Liver (tissue), 3 donors: ENCODE measurements at regions not wholly inside any gene's neighbourhood (a gene's known extent, or its start where the extent isn't known, plus 50 kb on each side); places are given as distances from the start of the nearest gene placed in this dataset.

Experiments used
- GABPA ChIP-seq, 2 donors: IDR thresholded peaks in 1 of 2; conservative IDR thresholded peaks in 1 of 2; 2 replicates each; pipeline ENCODE4 v1.6.1; 2016; ENCODE audit warnings: antibody characterized with exemption in 2 of 2, mild to moderate bottlenecking in 1 of 2, moderate library complexity in 1 of 2
- JUND ChIP-seq, 2 donors: IDR thresholded peaks; 2 replicates each; pipeline ENCODE4 v1.6.1; 2016; ENCODE audit warnings: antibody characterized with exemption in 2 of 2
- RAD21 ChIP-seq, 2 donors: IDR thresholded peaks; 2 replicates each; pipeline ENCODE4 v1.6.1; 2016; ENCODE audit warnings: antibody characterized with exemption in 2 of 2, mild to moderate bottlenecking in 2 of 2
- RXRA ChIP-seq, 2 donors: IDR thresholded peaks; 2 replicates each; pipeline ENCODE4 v1.6.1; 2017 to 2018; ENCODE audit warnings: antibody characterized with exemption in 2 of 2, mild to moderate bottlenecking in 1 of 2
- SP1 ChIP-seq: IDR thresholded peaks from 2 replicates; pipeline ENCODE4 v1.6.1; 2018; ENCODE audit warnings: antibody characterized with exemption, mild to moderate bottlenecking
- TAF1 ChIP-seq: conservative IDR thresholded peaks from 2 replicates; pipeline ENCODE4 v1.6.1; 2016; ENCODE audit warnings: antibody characterized with exemption, mild to moderate bottlenecking
- YY1 ChIP-seq: IDR thresholded peaks from 2 replicates; pipeline ENCODE4 v1.6.1; 2016; ENCODE audit warnings: antibody characterized with exemption, mild to moderate bottlenecking
- TF ChIP-seq, protein P1 (sequence below): IDR thresholded peaks from 2 replicates; pipeline ENCODE4 v1.6.1; 2016; ENCODE audit warnings: antibody characterized with exemption
- TF ChIP-seq, protein P2 (sequence below): fragments of 150-350 bp; IDR thresholded peaks from 2 replicates; pipeline ENCODE4 v1.5.1; 2017; ENCODE audit warnings: improper control_type of control experiment, low read depth, low read length; ENCODE audit not compliant: missing input control
- TF ChIP-seq, protein P3 (sequence below): IDR thresholded peaks from 2 replicates; pipeline ENCODE4 v1.6.1; 2016; ENCODE audit warnings: antibody characterized with exemption, mild to moderate bottlenecking
- TF ChIP-seq, protein P4 (sequence below): IDR thresholded peaks from 2 replicates; pipeline ENCODE4 v1.6.1; 2016; ENCODE audit warnings: antibody characterized with exemption
- donor health status: healthy.
- donor health status: healthy.

DNA sequence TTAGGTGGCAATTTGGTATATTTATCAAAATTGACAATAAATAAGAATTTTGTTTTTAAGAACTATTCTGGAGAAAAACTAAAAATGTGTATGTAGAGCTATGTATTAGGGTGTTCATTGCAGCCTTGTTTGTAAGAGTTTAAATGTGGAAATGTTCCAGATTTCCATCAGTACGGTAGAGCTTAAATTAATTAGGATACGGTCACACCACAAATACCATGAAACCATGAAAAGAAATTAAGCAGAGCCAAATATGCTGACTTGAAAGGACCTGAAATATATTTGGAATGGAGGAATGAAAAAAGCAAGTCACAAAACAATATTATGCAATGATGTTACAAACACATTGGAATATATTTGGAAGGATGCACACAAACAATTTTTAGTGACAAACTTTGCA lies 64.6 kb downstream of the ACTBL2 start:
- TF ChIP-seq, protein P1, sequence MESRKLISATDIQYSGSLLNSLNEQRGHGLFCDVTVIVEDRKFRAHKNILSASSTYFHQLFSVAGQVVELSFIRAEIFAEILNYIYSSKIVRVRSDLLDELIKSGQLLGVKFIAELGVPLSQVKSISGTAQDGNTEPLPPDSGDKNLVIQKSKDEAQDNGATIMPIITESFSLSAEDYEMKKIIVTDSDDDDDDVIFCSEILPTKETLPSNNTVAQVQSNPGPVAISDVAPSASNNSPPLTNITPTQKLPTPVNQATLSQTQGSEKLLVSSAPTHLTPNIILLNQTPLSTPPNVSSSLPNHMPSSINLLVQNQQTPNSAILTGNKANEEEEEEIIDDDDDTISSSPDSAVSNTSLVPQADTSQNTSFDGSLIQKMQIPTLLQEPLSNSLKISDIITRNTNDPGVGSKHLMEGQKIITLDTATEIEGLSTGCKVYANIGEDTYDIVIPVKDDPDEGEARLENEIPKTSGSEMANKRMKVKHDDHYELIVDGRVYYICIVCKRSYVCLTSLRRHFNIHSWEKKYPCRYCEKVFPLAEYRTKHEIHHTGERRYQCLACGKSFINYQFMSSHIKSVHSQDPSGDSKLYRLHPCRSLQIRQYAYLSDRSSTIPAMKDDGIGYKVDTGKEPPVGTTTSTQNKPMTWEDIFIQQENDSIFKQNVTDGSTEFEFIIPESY = no peak
- TF ChIP-seq YY1 = no peak
- TF ChIP-seq, protein P2, sequence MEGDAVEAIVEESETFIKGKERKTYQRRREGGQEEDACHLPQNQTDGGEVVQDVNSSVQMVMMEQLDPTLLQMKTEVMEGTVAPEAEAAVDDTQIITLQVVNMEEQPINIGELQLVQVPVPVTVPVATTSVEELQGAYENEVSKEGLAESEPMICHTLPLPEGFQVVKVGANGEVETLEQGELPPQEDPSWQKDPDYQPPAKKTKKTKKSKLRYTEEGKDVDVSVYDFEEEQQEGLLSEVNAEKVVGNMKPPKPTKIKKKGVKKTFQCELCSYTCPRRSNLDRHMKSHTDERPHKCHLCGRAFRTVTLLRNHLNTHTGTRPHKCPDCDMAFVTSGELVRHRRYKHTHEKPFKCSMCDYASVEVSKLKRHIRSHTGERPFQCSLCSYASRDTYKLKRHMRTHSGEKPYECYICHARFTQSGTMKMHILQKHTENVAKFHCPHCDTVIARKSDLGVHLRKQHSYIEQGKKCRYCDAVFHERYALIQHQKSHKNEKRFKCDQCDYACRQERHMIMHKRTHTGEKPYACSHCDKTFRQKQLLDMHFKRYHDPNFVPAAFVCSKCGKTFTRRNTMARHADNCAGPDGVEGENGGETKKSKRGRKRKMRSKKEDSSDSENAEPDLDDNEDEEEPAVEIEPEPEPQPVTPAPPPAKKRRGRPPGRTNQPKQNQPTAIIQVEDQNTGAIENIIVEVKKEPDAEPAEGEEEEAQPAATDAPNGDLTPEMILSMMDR = no peak
- TF ChIP-seq TAF1 = no peak
- TF ChIP-seq, protein P3, sequence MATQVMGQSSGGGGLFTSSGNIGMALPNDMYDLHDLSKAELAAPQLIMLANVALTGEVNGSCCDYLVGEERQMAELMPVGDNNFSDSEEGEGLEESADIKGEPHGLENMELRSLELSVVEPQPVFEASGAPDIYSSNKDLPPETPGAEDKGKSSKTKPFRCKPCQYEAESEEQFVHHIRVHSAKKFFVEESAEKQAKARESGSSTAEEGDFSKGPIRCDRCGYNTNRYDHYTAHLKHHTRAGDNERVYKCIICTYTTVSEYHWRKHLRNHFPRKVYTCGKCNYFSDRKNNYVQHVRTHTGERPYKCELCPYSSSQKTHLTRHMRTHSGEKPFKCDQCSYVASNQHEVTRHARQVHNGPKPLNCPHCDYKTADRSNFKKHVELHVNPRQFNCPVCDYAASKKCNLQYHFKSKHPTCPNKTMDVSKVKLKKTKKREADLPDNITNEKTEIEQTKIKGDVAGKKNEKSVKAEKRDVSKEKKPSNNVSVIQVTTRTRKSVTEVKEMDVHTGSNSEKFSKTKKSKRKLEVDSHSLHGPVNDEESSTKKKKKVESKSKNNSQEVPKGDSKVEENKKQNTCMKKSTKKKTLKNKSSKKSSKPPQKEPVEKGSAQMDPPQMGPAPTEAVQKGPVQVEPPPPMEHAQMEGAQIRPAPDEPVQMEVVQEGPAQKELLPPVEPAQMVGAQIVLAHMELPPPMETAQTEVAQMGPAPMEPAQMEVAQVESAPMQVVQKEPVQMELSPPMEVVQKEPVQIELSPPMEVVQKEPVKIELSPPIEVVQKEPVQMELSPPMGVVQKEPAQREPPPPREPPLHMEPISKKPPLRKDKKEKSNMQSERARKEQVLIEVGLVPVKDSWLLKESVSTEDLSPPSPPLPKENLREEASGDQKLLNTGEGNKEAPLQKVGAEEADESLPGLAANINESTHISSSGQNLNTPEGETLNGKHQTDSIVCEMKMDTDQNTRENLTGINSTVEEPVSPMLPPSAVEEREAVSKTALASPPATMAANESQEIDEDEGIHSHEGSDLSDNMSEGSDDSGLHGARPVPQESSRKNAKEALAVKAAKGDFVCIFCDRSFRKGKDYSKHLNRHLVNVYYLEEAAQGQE = no peak
- no peak for TF ChIP-seq SP1
- no peak for TF ChIP-seq JUND (IDR thresholded peaks at IDR 0.05)
- TF ChIP-seq GABPA (IDR thresholded peaks at IDR 0.05 in 1 of 2, conservative IDR thresholded peaks at IDR 0.05 in 1 of 2) = no peak
- no peak for TF ChIP-seq RXRA (IDR thresholded peaks at IDR 0.05)
- TF ChIP-seq, protein P4, sequence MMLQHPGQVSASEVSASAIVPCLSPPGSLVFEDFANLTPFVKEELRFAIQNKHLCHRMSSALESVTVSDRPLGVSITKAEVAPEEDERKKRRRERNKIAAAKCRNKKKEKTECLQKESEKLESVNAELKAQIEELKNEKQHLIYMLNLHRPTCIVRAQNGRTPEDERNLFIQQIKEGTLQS = no peak
- TF ChIP-seq RAD21 (IDR thresholded peaks at IDR 0.05) = no peak
